ENCODE measurements at regions not wholly inside any gene's neighbourhood (a gene's known extent, or its start where the extent isn't known, plus 50 kb on each side); places are given as distances from the start of the nearest gene placed in this dataset.
"Not testable (repeated sequence)": the region's sequence is repeated elsewhere in the genome, so short reads cannot be mapped to it uniquely, and the experiment has no call there.

DNA sequence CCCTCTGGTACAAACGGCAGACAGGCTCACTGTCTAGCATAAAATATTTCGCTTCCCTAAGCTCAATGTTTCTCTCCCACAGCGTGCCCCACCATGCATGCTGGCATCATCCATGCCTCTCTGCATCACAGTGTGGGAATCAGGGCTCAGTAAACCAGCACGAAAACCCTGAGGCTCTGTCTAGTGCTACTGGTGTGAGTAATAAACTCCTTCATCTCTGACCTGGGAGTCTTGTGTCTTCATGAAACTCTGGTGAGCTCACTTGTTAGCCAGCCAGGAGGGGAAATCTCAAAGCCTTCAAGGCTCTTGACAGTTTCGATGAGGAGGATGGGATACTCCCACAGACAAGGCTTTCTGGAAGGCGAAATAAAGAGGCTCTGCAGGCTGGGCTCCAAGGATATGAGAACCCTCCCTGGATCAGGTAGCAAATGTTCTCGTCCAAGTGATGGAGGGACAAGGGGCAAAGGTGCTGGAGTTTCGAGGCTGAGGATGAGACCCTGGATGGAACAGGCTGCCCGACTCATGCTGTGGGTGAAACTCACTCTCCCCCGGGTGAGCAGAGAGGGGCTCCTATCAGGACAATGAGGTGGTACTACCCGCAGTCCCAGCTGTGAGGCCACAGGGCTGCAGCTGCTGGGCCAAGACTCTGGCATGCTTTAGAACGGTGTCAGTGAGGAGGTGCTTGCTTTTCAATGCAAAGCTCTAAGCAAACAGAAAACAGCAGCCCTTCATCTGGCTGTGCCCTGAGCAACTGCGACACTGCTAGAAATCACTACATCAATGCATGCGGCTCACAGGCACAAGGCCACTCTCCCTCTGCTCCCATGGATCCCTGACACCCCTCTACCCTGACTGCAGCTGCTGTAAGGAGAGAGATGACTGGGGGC lies 69.3 kb downstream of the SHANK2 start:
- no peak for DNase-seq (ENCODE audit: low read depth in 3 of 3, low spot score in 2 of 3)

DNA sequence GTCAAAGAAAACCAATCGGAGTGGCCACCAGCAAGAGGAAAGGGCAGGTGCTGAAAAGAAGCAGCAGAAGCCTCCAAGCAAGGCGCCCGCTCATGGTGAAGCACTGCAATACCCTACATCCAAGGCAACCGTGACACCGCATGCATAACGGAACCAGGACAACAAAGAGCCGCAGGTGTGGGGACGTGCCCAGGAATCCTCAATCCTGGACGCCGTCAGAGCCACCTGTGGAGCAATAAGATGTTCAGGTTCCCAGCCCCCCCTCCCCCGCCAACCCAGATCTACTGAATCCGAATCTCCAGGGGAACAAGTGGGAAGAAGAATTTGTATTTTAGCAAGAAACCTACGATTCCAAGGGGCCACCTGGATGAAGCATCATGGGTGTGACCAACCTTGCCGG lies 70.8 kb downstream of the SHANK2 start:
- DNase-seq (ENCODE audit: low read depth in 3 of 3, low spot score in 2 of 3): no peak

DNA sequence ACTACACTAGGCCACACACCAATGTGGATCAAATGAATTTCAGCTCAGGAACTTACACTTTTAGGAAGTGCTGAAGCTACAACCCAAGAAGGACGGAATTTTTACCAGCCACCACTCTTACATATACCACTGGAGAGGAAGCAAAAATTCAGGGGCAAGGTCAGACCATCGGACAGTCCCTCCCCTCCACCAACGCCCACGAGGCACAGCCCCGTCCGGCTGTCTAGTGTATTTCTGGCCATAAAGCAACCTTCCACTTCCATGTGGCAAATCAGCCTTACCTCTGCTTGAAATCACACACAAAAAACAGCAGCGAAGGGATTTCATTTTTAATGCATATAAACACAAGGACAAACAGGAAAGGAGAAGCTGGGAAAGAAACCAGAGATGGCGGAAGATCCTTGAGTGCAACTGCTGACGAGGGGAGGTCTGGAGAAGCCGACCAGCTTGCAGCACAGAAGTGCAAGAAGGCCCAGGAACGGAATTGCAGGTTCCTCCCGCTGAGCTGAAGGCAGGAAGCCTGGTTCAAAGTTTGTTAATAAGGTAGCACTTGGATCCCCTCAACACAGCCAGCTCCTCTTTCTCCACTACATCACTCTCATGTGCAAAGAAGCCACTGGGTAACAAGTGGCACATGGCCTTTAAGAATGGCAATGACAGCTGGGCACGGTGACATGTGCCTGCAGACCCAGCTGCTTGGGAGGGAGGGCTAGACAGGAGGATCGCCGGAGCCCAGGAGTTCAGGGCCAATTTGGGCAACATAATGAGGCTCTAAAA lies 71.5 kb downstream of the SHANK2 start:
- no peak for DNase-seq (ENCODE audit: low read depth in 3 of 3, low spot score in 2 of 3)

DNA sequence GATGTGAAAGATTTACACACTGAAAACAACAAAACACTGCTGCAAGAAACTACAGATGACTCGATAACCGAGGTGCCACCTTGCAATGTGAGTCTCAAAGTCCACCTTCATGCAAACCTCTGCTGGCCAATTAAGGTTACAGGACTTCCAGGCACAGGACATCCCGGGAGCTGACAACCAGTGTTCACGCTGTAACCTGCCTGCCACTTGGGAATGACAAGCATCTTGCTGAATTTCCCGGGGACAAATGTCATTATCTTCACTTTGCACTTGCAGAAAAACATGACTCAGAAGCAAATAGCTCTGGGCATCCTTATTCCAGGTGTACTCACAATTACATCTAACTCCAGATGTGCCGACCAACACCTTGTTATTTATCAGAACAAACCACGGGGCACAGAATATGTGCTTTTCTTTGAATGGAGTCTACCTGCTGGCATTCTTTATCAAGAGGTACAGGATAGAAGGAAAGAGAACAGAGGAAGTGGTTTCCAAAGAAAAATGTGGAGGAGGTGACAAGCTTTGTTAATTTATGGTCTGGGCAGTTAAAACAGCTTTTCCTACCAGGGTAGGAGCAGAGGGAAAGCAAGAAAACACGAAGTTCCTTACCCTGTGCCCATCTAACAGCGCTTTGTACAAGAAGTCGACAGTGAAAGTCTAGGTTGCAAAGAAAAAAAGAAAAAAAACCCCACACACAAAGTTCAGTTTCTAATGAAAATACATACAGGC lies 72.3 kb downstream of the SHANK2 start:
- DNase-seq (ENCODE audit: low read depth in 3 of 3, low spot score in 2 of 3): no peak

DNA sequence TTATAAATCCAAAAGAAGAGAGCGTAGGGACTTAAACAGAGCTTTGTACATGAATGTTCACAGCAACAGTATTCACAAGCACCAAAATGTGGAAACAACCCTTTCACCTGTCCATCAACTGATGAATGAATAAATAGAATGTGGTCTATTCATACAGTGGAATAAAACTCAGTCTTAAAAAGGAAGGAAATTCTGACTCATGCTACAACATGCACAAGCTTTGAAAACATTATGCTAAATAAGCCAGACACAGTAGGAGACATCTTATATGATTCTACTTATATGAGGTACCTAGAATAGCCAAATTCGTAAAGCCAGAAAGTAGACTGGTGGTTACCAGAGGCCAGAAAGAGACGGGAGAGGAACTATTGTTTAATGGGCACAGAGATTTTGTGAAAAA lies 74.3 kb downstream of the SHANK2 start:
- no peak for DNase-seq (ENCODE audit: low read depth in 3 of 3, low spot score in 2 of 3)

DNA sequence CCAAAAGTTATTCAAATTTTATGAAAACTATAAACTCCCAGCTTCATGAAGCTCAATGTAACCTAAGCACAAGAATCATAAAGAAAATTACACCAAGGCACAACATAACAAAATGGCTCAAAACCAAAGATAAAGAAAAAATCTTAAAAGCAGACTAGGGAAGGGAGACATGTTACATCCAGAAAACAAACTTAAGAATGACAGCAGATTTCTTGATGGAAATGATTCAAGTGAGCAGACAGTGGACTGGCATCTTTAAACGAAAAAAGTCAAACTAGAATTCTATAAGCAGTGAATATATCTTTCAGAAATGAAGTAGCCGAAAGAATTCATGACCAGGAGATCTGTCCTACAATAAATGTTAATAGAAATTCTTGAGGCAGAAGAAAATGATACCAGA lies 75.6 kb downstream of the SHANK2 start:
- DNase-seq (ENCODE audit: low read depth in 3 of 3, low spot score in 2 of 3): no peak

DNA sequence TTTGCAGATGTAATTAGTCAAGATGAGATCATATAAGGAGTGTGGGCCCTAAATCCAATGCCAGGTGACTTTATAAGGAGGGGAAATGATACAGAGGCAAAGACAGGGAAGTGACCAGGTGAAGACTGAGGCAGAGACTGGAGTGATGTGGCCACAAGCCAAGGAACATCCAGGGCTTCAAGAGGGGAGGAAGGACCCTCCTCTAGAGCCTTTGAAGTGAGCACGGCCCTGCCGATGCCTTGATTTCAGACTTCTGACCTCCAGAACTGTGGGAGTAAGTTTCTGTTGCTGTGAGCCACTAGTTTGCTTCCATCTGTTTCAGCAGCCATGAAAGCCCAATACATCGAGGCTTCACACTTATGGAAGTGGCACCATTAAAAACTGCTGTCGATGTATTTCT lies 78.7 kb downstream of the SHANK2 start:
- DNase-seq (ENCODE audit: low read depth in 3 of 3, low spot score in 2 of 3): no peak

DNA sequence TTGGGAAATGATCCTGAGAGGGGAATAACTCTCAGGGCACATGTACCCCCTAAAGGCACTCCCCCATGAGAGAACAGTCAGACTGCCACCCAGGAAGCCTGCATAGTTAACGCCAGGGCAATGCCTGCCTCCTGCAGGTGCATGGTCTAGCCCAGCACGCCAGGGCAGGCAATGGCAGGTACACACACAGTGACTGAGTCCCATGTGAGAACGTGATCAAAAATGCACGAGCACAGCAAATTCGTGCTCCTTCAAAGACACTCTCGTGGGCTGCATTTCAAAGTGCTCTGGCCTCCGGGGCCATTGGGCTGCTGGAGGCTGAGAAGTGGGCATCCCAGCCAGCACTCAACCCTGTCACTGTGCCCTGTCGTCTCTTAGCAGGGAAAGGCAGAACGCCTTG lies 79.7 kb downstream of the SHANK2 start:
- no peak for DNase-seq (ENCODE audit: low read depth in 3 of 3, low spot score in 2 of 3)

DNA sequence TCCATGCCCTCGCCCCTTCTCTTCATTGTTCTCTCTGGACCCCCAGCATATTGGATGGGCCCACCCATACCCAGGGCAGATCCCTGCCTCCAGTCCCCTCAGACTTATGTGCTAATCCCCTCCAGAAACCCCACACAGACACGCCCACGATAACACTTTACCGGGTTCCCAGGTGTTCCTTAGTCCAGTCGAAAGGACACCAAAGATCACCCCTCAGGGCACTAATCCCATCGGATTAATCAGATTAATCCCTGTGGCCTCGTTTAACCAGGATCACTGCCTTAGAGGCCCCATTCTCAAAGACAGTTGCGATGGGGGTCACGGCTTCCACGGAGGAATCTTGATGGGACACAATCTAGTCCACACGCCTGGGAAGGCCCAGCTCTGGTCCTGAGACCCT lies 80.8 kb downstream of the SHANK2 start:
- DNase-seq (ENCODE audit: low read depth in 3 of 3, low spot score in 2 of 3): no peak

DNA sequence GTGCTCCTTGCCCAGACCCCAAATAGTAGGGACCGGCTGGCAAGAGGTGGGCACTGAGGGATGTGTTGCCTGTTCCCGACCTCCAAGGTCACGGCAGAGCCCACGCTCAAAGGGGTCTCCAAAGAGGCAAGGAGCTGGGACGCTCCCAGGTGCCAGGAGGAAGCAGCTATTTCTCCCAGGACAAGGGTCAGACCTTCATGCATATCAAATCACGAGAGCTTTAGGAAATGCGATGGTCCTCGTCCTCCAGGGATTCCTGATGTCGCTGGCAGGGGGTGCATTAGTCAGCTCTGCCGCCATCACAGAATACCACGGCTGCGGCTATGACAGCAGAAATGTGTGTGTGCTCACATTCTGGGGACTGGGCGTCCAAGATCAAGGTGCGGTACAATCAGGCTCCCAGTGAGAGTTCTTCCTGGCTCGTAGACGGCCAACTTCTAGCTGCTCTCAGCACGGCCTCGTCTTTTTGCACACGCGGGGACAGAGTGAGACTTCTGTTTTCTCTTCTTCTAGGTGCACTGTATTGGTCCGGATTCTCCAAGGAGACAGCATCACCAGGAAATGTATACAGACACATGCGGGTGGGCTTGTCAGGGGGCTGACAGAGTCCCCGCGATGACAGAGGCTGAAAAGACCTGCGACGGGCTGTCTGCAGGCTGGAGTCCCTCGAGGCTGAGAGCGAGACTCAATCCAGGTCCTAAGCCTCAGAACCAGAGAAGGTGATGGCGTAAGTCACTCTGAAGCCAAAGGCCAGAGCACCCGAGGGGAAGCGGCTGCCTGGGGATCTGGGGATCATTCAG lies 81.6 kb downstream of the SHANK2 start:
- DNase-seq (ENCODE audit: low read depth in 3 of 3, low spot score in 2 of 3): no peak

DNA sequence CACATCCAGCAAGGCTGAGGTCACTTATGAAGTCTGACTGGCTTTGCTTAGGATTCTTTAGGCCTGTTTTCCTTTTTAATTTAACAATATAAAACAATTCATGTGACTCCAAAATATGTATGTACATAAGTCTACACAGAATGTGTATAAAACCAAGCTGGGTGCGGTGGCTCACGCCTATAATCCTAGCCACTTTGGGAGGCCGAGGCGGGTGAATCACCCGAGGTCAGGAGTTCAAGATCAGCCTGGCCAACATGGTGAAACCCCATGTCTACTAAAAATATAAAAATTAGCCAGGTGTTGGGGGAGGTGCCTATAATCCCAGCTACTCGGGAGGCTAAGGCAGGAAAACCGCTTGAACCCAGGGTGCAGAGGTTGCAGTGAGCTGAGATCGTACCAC lies 83.1 kb downstream of the SHANK2 start:
- DNase-seq (ENCODE audit: low read depth in 3 of 3, low spot score in 2 of 3): no peak

DNA sequence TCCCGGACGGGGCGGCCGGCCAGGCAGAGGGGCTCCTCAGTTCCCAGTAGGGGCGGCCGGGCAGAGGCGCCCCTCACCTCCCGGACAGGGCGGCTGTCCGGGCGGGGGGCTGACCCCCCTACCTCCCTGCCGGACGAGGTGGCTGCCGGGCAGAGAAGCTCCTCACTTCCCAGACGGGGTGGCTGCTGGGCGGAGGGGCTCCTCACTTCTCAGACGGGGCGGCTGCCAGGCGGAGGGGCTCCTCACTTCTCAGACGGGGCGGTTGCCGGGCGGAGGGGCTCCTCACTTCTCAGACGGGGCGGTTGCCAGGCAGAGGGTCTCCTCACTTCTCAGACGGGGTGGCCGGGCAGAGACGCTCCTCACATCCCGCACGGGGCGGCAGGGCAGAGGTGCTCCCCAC lies 84.6 kb downstream of the SHANK2 start:
- DNase-seq (ENCODE audit: low read depth in 3 of 3, low spot score in 2 of 3): not testable (repeated sequence)

DNA sequence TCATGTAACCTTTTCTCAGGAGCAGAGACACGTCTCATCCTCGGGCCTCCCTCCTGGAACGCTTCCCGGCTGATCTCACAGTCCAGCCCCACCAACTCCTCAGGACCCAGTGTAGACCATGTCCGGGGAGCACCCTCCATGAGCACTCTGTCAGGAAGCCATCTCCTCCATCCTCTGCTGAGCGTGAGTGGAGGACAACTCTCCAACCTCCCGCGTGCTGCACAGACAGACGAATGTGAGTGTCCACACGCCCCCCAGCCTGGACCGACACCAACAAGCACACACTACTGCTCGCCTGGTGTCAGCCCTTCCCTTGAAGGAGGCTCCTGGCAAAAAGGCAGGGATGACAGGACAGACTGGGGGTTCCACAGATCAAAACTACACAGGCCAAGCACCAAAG lies 86.6 kb downstream of the SHANK2 start:
- no peak for DNase-seq (ENCODE audit: low read depth in 3 of 3, low spot score in 2 of 3)

DNA sequence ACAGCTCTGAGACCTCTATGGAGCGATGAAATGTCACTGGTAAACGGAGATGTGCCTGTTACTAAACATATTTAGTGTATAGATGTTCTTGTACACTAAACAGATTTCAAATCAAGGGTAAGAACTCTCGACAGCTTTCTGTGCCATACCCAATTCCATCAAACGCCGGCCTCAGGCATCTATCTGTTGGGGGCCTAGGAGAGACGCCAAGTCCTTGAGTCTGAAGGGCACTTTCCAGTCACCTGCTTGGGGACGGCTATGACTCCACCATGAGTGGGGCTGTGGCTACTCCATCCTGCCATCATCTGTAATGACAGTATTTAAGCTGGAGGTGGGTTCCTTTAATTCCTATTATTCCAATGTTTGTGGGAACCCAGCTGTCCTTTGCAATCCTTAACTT lies 87.8 kb downstream of the SHANK2 start:
- no peak for DNase-seq (ENCODE audit: low read depth in 3 of 3, low spot score in 2 of 3)

DNA sequence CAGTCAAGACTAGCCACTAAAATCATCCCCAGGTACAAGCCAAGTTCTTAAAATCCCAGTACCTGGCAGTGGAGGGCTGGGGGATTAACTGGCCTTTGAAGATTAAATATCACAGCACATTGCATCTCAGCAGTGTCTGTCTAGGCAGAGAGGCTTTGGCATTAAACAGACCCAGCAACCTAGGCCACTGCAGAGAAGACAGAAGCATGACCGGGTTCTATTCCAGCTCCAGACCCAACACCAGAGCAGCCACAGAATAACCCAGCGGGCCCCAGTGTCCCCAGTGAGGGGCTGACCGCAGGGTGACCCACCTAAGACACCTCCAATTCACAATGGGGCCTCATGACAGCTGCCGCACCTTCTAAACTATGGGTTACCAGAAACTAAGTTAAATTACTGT lies 88.2 kb downstream of the SHANK2 start:
- no peak for DNase-seq (ENCODE audit: low read depth in 3 of 3, low spot score in 2 of 3)

DNA sequence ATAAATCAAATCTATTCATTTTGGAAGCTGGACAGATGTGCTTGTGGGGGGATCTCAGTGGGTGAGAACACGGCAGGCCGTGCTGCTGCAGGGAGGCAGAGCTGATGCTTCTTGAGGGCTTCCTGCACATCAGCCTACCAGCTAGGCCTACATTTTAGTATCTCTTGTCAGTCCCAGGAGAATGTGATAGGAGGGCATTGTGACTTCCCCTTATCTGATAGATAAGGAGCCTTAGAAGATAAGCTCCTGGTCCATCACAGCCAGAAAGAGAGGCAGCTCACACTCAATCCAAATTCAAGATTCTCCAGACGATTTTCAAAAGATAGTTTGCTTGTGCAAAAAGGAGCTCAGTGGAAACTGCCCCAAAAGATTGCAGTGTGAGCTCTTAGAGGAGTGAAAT lies 89.0 kb downstream of the SHANK2 start:
- no peak for DNase-seq (ENCODE audit: low read depth in 3 of 3, low spot score in 2 of 3)

DNA sequence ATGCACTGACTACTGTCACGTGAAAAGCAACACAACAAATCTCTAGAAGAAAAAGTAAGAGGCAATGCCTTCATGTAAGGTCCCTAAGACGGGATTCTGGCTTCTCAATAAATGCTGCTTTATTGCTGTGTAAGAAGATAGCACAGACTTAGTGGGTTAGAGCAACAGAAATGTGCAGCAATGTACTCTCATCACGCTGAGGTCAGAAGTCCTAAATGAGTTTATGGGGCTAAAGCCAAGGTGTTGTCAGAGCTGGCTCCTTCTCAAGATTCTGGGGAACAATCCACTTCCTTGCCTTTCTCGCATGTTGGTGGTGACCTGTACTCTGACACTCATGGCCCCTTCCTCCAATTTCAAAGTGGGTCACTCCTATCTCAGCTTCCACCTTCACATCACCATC lies 93.4 kb downstream of the SHANK2 start:
- no peak for DNase-seq (ENCODE audit: low read depth in 3 of 3, low spot score in 2 of 3)

DNA sequence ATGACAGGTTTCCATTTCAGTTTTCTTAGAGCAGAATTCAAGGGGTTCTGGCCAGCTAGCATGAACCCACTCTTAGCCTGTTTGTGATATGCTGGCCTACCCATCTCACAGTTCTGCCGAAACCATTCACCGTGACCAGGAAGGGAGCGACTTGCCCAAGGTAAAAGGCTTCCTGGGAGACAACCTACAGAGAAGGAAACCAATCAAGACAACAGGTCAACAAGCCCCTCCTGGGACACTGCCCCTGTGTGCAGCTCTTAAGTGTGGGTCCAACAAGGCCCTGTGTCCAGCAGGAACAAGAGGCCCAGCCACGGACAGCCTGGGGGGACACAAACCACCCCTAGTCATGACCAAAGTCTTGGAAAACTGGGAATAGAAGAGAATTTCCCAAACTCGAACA lies 94.7 kb downstream of the SHANK2 start:
- DNase-seq (ENCODE audit: low read depth in 3 of 3, low spot score in 2 of 3): not testable (repeated sequence)

DNA sequence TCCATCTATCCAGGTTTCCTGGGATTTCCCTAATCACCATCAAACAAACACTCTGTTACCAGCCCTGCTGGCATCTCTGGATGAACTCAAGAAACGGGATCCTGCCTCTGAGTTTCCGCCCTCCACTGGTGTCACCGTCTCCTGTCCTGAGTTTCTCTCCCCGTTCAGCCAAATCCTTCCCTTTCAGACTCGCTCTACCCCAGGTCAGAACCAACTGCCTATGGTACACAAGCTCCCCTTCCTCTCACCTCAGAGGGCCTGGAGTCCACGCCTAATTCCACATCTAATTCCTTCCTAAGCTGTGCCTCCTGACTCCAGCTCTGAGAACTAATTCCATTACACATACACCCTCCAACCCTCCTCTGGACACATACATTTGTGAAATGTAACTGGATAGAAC lies 96.1 kb downstream of the SHANK2 start:
- no peak for DNase-seq (ENCODE audit: low read depth in 3 of 3, low spot score in 2 of 3)

DNA sequence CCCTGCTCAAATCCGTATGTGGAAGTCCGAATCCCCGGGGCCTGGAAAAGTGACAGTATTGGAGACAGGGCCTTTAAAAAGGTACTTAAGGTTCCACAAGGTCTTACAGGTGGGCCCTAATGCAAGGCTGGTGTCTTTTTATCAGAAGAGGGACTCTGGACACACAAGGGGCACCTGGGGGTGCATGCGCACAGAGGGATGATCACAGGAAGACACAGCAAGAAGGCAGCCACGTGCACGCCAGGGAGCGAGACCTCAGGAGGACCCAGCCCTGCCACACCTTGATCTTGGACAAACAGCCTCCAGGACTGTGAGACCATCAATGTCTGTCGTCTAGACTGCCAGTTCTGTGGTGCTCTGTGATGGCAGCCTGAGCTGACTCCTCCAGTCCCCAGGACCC lies 96.5 kb downstream of the SHANK2 start:
- DNase-seq (ENCODE audit: low read depth in 3 of 3, low spot score in 2 of 3): no peak
